GM23338 (cell line): ENCODE measurements at regions not wholly inside any gene's neighbourhood (a gene's known extent, or its start where the extent isn't known, plus 50 kb on each side); places are given as distances from the start of the nearest gene placed in this dataset.

ENCODE experiments used
- ATAC-seq: fragments of 200-7000 bp; cut with Tn5 transposase; 3 replicates; pipeline ENCODE4 v1.9.1; 2020
- DNase-seq: peaks from one replicate; pipeline ENCODE4 v3.0.0-alpha.2; 2015; ENCODE audit warnings: low spot score
- H2AFZ ChIP-seq: fragments of 200-600 bp; sonication (generic); 2 replicates; pipeline ENCODE4 v1.8.0; 2016; ENCODE audit warnings: antibody characterized with exemption, mild to moderate bottlenecking, moderate library complexity
- H3F3A ChIP-seq: fragments of 200-600 bp; sonication (generic); replicated peaks from 2 replicates; pipeline ENCODE4 v1.8.0; 2017; ENCODE audit warnings: antibody characterized with exemption, mixed run types, low read depth
- H3K27ac ChIP-seq: fragments of 200-600 bp; sonication (generic); 2 replicates; pipeline ENCODE4 v1.6.1; 2016; ENCODE audit warnings: low read depth
- H3K27me3 ChIP-seq: fragments of 200-600 bp; sonication (generic); 2 replicates; pipeline ENCODE4 v1.8.0; 2016; ENCODE audit warnings: mild to moderate bottlenecking, mixed run types, moderate library complexity; ENCODE audit not compliant: insufficient read depth
- H3K36me3 ChIP-seq: fragments of 200-600 bp; sonication (generic); 2 replicates; pipeline ENCODE4 v1.8.0; 2016; ENCODE audit warnings: mild to moderate bottlenecking; ENCODE audit not compliant: insufficient read depth
- H3K4me1 ChIP-seq: fragments of 200-600 bp; sonication (generic); 2 replicates; pipeline ENCODE4 v1.8.0; 2016; ENCODE audit warnings: mild to moderate bottlenecking, moderate library complexity; ENCODE audit not compliant: insufficient read depth
- H3K4me2 ChIP-seq: fragments of 200-600 bp; sonication (generic); 2 replicates; pipeline ENCODE4 v1.7.1; 2017; ENCODE audit warnings: mixed run types
- H3K4me3 ChIP-seq: fragments of 200-600 bp; sonication (generic); 2 replicates; pipeline ENCODE4 v1.6.1; 2016; ENCODE audit warnings: mixed run types
- H3K79me2 ChIP-seq: fragments of 200-600 bp; sonication (generic); replicated peaks from 2 replicates; pipeline ENCODE4 v1.8.0; 2017; ENCODE audit warnings: mild to moderate bottlenecking; ENCODE audit not compliant: insufficient read depth
- H3K9me2 ChIP-seq: fragments of 200-600 bp; sonication (generic); 2 replicates; pipeline ENCODE4 v1.8.0; 2017; ENCODE audit not compliant: insufficient read depth
- H4K20me1 ChIP-seq: fragments of 200-600 bp; sonication (generic); replicated peaks from 2 replicates; pipeline ENCODE4 v1.8.0; 2017; ENCODE audit warnings: mild to moderate bottlenecking; ENCODE audit not compliant: insufficient read depth
- H3K27ac Mint-ChIP-seq: 2 replicates; pipeline ENCODE4 v1.8.0; 2020; ENCODE audit warnings: inconsistent platforms, mild to moderate bottlenecking, moderate library complexity, mixed read lengths
- H3K27me3 Mint-ChIP-seq: 3 replicates; pipeline ENCODE4 v1.8.0; 2022; ENCODE audit warnings: low read depth, mild to moderate bottlenecking, moderate library complexity, mixed read lengths, inconsistent platforms; ENCODE audit not compliant: insufficient read depth, poor library complexity
- H3K36me3 Mint-ChIP-seq: 3 replicates; pipeline ENCODE4 v1.8.0; 2021; ENCODE audit warnings: low read depth, mild to moderate bottlenecking, inconsistent platforms, moderate library complexity, mixed read lengths
- H3K4me1 Mint-ChIP-seq: 3 replicates; pipeline ENCODE4 v1.8.0; 2020; ENCODE audit warnings: mild to moderate bottlenecking, inconsistent platforms, mixed read lengths
- H3K4me3 Mint-ChIP-seq: 3 replicates; pipeline ENCODE4 v1.8.0; 2021; ENCODE audit warnings: moderate library complexity, mild to moderate bottlenecking, inconsistent platforms, mixed read lengths
- H3K9me3 Mint-ChIP-seq: 3 replicates; pipeline ENCODE4 v1.8.0; 2020; ENCODE audit warnings: moderate library complexity, mild to moderate bottlenecking, inconsistent platforms, mixed read lengths
- CREB1 ChIP-seq: fragments of 250-450 bp; sonication (Bioruptor Pico); IDR thresholded peaks from 2 replicates; pipeline ENCODE4 v1.5.0; 2020; ENCODE audit warnings: low read depth, mild to moderate bottlenecking, moderate library complexity
- ETS1 ChIP-seq: IDR thresholded peaks from 2 replicates; pipeline ENCODE4 v1.6.1; 2016; ENCODE audit warnings: antibody characterized with exemption
- EZH2 ChIP-seq: fragments of 200-600 bp; sonication (generic); IDR thresholded peaks from one replicate; pipeline ENCODE4 v1.8.0; 2017; ENCODE audit warnings: antibody characterized with exemption, mild to moderate bottlenecking, low read depth; ENCODE audit not compliant: unreplicated experiment
- EZH2phosphoT487 ChIP-seq: fragments of 200-600 bp; sonication (generic); IDR thresholded peaks from one replicate; pipeline ENCODE4 v1.8.1; 2018; ENCODE audit warnings: antibody characterized with exemption; ENCODE audit not compliant: unreplicated experiment
- JUNB ChIP-seq: IDR thresholded peaks from one replicate; pipeline ENCODE4 v1.6.1; 2016; ENCODE audit warnings: antibody characterized with exemption; ENCODE audit not compliant: unreplicated experiment
- NANOG ChIP-seq: IDR thresholded peaks from 2 replicates; pipeline ENCODE4 v1.6.1; 2016; ENCODE audit warnings: antibody characterized with exemption, borderline replicate concordance
- POLR2AphosphoS5 ChIP-seq: IDR thresholded peaks from 2 replicates; pipeline ENCODE4 v1.6.1; 2016; ENCODE audit warnings: antibody characterized with exemption, low read depth
- REST ChIP-seq: IDR thresholded peaks from one replicate; pipeline ENCODE4 v1.6.1; 2018; ENCODE audit warnings: antibody characterized with exemption; ENCODE audit not compliant: unreplicated experiment
- STAT1 ChIP-seq: IDR thresholded peaks from one replicate; pipeline ENCODE4 v1.6.1; 2016; ENCODE audit warnings: antibody characterized with exemption; ENCODE audit not compliant: unreplicated experiment
- ZNF114 ChIP-seq: fragments of 250-450 bp; sonication (Bioruptor Pico); IDR thresholded peaks from 2 replicates; pipeline ENCODE4 v1.5.0; 2020; ENCODE audit warnings: mild to moderate bottlenecking, moderate library complexity
- ZNF462 ChIP-seq: fragments of 250-450 bp; sonication (Bioruptor Pico); IDR thresholded peaks from 2 replicates; pipeline ENCODE4 v1.5.0; 2020; ENCODE audit warnings: mild to moderate bottlenecking, moderate library complexity
- TF ChIP-seq, protein P1 (sequence below), 2 experiments: fragments of 200-600 bp in 1 of 2; sonication (generic) in 1 of 2; conservative IDR thresholded peaks; 2 replicates each; pipeline versions ENCODE4 v1.5.1 to v1.6.1; 2016 to 2017; ENCODE audit warnings: antibody characterized with exemption in 2 of 2, low read depth in 2 of 2, mild to moderate bottlenecking in 2 of 2, moderate library complexity in 1 of 2

DNA sequence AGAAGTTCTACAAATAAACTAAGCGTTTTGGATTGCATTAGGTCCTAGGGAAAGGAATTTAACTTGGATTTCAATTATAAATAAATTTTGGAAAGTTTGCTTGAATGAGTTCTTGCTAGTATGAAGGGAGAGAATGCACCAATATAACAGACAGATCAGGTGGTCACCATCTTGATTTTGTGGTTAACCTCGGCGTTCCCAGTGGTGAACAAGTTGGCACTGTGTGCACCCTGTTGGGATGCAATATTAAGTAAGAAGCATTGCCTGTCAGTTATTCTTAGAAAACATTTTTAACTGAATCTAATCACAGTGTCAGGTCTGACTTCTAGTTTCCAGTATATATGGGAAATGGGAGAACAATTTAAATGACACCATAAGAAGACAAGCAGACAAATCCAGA lies 673.4 kb downstream of the SLC4A3 start:
- no peaks in the 10 kb centered on the region for H3K36me3 Mint-ChIP-seq
- Histone ChIP-seq H3F3A (no peaks in the 10 kb centered on the region), H3K36me3 (no peaks in the 10 kb centered on the region), H4K20me1 (no peaks in the 10 kb centered on the region), H3K79me2 (no peaks in the 10 kb centered on the region), H3K27ac (no peak overlapping the region), H3K4me3 (no peak overlapping the region), H3K4me1 (no peaks in the 10 kb centered on the region), H3K4me2 (no peak overlapping the region), H3K27me3 (no peaks in the 10 kb centered on the region), H2AFZ (no peak overlapping the region), H3K9me2 (0 out of 2 replicates have a peak, but pooled peaks cover 2% of the 10 kb centered on the region)
- H3K27ac Mint-ChIP-seq = no peak overlapping the region
- H3K27me3 Mint-ChIP-seq = peaks cover 1% of the 10 kb centered on the region
- TF ChIP-seq, protein P1, sequence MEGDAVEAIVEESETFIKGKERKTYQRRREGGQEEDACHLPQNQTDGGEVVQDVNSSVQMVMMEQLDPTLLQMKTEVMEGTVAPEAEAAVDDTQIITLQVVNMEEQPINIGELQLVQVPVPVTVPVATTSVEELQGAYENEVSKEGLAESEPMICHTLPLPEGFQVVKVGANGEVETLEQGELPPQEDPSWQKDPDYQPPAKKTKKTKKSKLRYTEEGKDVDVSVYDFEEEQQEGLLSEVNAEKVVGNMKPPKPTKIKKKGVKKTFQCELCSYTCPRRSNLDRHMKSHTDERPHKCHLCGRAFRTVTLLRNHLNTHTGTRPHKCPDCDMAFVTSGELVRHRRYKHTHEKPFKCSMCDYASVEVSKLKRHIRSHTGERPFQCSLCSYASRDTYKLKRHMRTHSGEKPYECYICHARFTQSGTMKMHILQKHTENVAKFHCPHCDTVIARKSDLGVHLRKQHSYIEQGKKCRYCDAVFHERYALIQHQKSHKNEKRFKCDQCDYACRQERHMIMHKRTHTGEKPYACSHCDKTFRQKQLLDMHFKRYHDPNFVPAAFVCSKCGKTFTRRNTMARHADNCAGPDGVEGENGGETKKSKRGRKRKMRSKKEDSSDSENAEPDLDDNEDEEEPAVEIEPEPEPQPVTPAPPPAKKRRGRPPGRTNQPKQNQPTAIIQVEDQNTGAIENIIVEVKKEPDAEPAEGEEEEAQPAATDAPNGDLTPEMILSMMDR (conservative IDR thresholded peaks at IDR 0.05; ENCODE audit: low read depth in 2 of 2) = no peak
- TF ChIP-seq REST (no peak), ZNF114 (CRISPR knock-in tag) (no peak), ETS1 (no peak), POLR2AphosphoS5 (no peak), NANOG (no peak), EZH2phosphoT487 (no peak), CREB1 (no peak), STAT1 (no peak), EZH2 (no peak), JUNB (no peak), ZNF462 (CRISPR knock-in tag) (no peak)
- no peak overlapping the region for H3K4me3 Mint-ChIP-seq
- ATAC-seq (no peak), DNase-seq (no peak)
- peaks cover 4% of the 10 kb centered on the region; the same call in 2 of the 3 replicates for H3K4me1 Mint-ChIP-seq
- H3K9me3 Mint-ChIP-seq = no peaks in the 10 kb centered on the region
